Astrocyte (in vitro differentiated cells and primary cell): ENCODE measurements at regions not wholly inside any gene's neighbourhood (a gene's known extent, or its start where the extent isn't known, plus 50 kb on each side); places are given as distances from the start of the nearest gene placed in this dataset.

Experiments used
- DNase-seq: peaks from one replicate; pipeline ENCODE4 v3.0.0-alpha.2; 2010; ENCODE audit warnings: low read depth
- FAIRE-seq: peaks from 2 replicates; lab custom pipeline; 2011; peaks lifted over from hg19 to GRCh38; lab: Jason Lieb, UNC
- H2AFZ ChIP-seq: 2 replicates; pipeline ENCODE4 v1.6.0; 2012; ENCODE audit warnings: low read depth, low read length, inconsistent platforms
- H3K27ac ChIP-seq: 2 replicates; pipeline ENCODE4 v1.5.1; 2011; ENCODE audit warnings: low read depth, low read length, inconsistent platforms
- H3K27me3 ChIP-seq: 2 replicates; pipeline ENCODE4 v1.6.0; 2011; ENCODE audit warnings: low read length, inconsistent platforms; ENCODE audit not compliant: insufficient read depth
- H3K36me3 ChIP-seq: 2 replicates; pipeline ENCODE4 v1.5.1; 2011; ENCODE audit warnings: low read length, inconsistent platforms; ENCODE audit not compliant: insufficient read depth
- H3K4me1 ChIP-seq: 2 replicates; pipeline ENCODE4 v1.5.1; 2011; ENCODE audit warnings: low read length, inconsistent platforms; ENCODE audit not compliant: insufficient read depth
- H3K4me2 ChIP-seq: 2 replicates; pipeline ENCODE4 v1.6.0; 2012; ENCODE audit warnings: low read length, inconsistent platforms
- H3K4me3 ChIP-seq: 2 replicates; pipeline ENCODE4 v1.5.1; 2011; ENCODE audit warnings: low read depth, mild to moderate bottlenecking, low read length, inconsistent platforms; ENCODE audit not compliant: insufficient read depth
- H3K79me2 ChIP-seq: 2 replicates; pipeline ENCODE4 v1.6.0; 2012; ENCODE audit warnings: mild to moderate bottlenecking, low read length, inconsistent platforms; ENCODE audit not compliant: insufficient read depth
- H3K9ac ChIP-seq: 2 replicates; pipeline ENCODE4 v1.6.0; 2012; ENCODE audit warnings: mild to moderate bottlenecking, low read length, inconsistent platforms
- H3K9me3 ChIP-seq: 2 replicates; pipeline ENCODE4 v1.5.1; 2012; ENCODE audit warnings: low read depth, mild to moderate bottlenecking, low read length, inconsistent platforms; ENCODE audit not compliant: insufficient read depth
- H4K20me1 ChIP-seq: 2 replicates; pipeline ENCODE4 v1.6.0; 2012; ENCODE audit warnings: low read length, inconsistent platforms; ENCODE audit not compliant: insufficient read depth
- H3K27ac Mint-ChIP-seq: one replicate; pipeline ENCODE4 v1.8.0; 2021; ENCODE audit warnings: mild to moderate bottlenecking, mixed read lengths; ENCODE audit not compliant: unreplicated experiment
- H3K27me3 Mint-ChIP-seq: one replicate; pipeline ENCODE4 v1.8.0; 2021; ENCODE audit warnings: low read depth, mixed read lengths; ENCODE audit not compliant: unreplicated experiment
- H3K36me3 Mint-ChIP-seq: one replicate; pipeline ENCODE4 v1.8.0; 2021; ENCODE audit warnings: low read depth, mixed read lengths; ENCODE audit not compliant: unreplicated experiment
- H3K4me1 Mint-ChIP-seq: one replicate; pipeline ENCODE4 v1.8.0; 2021; ENCODE audit warnings: low read depth, mixed read lengths; ENCODE audit not compliant: unreplicated experiment
- H3K4me3 Mint-ChIP-seq: one replicate; pipeline ENCODE4 v1.8.0; 2021; ENCODE audit warnings: mild to moderate bottlenecking, moderate library complexity, mixed read lengths; ENCODE audit not compliant: unreplicated experiment
- H3K9me3 Mint-ChIP-seq: one replicate; pipeline ENCODE4 v1.8.0; 2021; ENCODE audit warnings: mild to moderate bottlenecking, mixed read lengths; ENCODE audit not compliant: unreplicated experiment
- EZH2 ChIP-seq: IDR thresholded peaks from 2 replicates; pipeline ENCODE4 v1.6.1; 2012; ENCODE audit warnings: mild to moderate bottlenecking, low read length, inconsistent platforms; ENCODE audit not compliant: insufficient read depth
- TF ChIP-seq, protein P1 (sequence below): IDR thresholded peaks from 2 replicates; pipeline ENCODE4 v1.5.1; 2011; ENCODE audit warnings: low read depth, mild to moderate bottlenecking, inconsistent platforms, low read length, moderate library complexity; ENCODE audit not compliant: insufficient read depth

DNA sequence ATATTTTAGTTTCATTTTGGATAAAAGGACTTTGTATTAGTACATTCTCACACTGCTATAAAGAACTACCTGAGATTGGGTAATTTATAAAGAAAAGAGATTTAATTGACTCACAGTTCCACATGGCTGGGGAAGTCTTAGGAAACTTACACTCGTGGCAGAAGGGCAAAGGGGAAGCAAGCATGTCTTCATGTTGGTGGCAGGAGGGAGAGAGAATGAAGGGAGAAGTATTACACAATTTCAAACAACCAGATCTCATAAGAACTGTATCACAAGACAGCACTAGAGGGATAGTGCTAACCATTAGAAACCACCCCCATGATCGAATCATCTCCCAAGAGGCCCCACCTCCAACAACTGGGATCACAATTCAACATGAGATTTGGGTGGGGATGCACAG lies 142.9 kb downstream of the USP31 start:
- H3K9me3 Mint-ChIP-seq: no peaks in the 10 kb centered on the region
- H3K9me3 ChIP-seq: no peaks in the 10 kb centered on the region

DNA sequence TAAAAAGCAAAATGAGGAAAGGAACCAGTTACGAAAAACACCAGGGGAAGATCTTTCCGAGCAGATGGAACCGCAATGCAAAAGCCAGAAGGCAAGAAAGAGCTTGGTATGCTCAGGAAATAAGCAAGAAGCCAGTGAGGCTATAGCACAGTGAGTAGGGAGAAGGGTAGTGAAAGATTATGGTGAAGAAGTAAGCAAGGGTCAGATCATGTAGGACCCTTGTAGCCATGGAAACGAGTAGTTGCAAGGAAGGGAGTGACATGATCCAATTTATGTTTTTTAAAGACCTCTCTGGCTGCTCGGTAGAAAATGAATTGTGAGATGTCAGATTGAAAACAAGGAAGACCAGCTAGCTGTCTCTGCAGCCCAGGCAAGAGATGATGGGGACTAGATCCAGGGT lies 143.3 kb downstream of the USP31 start:
- Histone ChIP-seq H3K79me2 (no peaks in the 10 kb centered on the region), H2AFZ (no peak overlapping the region), H4K20me1 (no peaks in the 10 kb centered on the region), H3K9ac (no peak overlapping the region), H3K9me3 (no peaks in the 10 kb centered on the region), H3K4me2 (no peak overlapping the region), H3K4me3 (no peak overlapping the region), H3K27me3 (no peaks in the 10 kb centered on the region), H3K4me1 (no peaks in the 10 kb centered on the region), H3K27ac (no peak overlapping the region), H3K36me3 (no peaks in the 10 kb centered on the region)
- Mint-ChIP-seq H3K27me3 (peaks cover 10% of the 10 kb centered on the region), H3K4me3 (no peak overlapping the region), H3K9me3 (no peaks in the 10 kb centered on the region), H3K36me3 (no peaks in the 10 kb centered on the region), H3K4me1 (no peaks in the 10 kb centered on the region), H3K27ac (no peak overlapping the region)
- no peak for DNase-seq
- no peak for FAIRE-seq
- TF ChIP-seq, protein P1, sequence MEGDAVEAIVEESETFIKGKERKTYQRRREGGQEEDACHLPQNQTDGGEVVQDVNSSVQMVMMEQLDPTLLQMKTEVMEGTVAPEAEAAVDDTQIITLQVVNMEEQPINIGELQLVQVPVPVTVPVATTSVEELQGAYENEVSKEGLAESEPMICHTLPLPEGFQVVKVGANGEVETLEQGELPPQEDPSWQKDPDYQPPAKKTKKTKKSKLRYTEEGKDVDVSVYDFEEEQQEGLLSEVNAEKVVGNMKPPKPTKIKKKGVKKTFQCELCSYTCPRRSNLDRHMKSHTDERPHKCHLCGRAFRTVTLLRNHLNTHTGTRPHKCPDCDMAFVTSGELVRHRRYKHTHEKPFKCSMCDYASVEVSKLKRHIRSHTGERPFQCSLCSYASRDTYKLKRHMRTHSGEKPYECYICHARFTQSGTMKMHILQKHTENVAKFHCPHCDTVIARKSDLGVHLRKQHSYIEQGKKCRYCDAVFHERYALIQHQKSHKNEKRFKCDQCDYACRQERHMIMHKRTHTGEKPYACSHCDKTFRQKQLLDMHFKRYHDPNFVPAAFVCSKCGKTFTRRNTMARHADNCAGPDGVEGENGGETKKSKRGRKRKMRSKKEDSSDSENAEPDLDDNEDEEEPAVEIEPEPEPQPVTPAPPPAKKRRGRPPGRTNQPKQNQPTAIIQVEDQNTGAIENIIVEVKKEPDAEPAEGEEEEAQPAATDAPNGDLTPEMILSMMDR: no peak
- TF ChIP-seq EZH2: no peak

More for the DNA sequence above, 142.9 kb downstream of the USP31 start:
- Histone ChIP-seq H3K4me3 (no peak overlapping the region), H3K4me2 (no peak overlapping the region), H3K36me3 (no peaks in the 10 kb centered on the region), H2AFZ (no peak overlapping the region), H3K9ac (no peak overlapping the region), H4K20me1 (no peaks in the 10 kb centered on the region), H3K27ac (no peak overlapping the region), H3K4me1 (no peaks in the 10 kb centered on the region), H3K27me3 (no peaks in the 10 kb centered on the region), H3K79me2 (no peaks in the 10 kb centered on the region)
- H3K27ac Mint-ChIP-seq: no peak overlapping the region
- no peaks in the 10 kb centered on the region for H3K36me3 Mint-ChIP-seq
- no peak for DNase-seq
- H3K27me3 Mint-ChIP-seq: peaks cover 10% of the 10 kb centered on the region
- FAIRE-seq: no peak
- H3K4me3 Mint-ChIP-seq: no peak overlapping the region
- TF ChIP-seq EZH2: no peak
- TF ChIP-seq, protein P1: no peak
- H3K4me1 Mint-ChIP-seq: no peaks in the 10 kb centered on the region

DNA sequence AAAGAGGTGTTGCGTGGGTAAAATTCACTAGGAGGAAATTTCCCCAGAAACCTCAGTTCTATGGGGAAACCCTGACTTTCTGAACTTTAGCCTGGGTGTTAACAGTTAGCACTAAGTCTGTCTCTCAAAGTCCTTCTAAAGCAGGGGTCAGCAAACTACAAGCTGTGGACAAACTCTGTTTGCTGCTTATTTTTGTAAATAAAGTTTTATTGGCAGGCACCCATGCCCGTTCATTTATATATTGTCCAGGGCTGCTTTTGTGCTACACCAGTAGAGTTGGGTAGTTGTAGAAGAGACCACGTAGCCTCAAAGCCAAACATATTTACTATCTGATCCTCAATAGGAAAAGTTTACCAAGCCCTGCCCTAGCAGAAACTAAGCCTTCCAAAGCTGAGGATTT lies 159.7 kb downstream of the USP31 start:
- H3K9me3 Mint-ChIP-seq: no peaks in the 10 kb centered on the region
- H3K36me3 Mint-ChIP-seq: no peaks in the 10 kb centered on the region
- Histone ChIP-seq H4K20me1 (no peaks in the 10 kb centered on the region), H3K79me2 (no peaks in the 10 kb centered on the region), H3K4me2 (no peak overlapping the region), H3K9ac (no peak overlapping the region), H3K27ac (no peak overlapping the region), H3K9me3 (peaks cover 4% of the 10 kb centered on the region), H3K27me3 (no peaks in the 10 kb centered on the region), H2AFZ (no peak overlapping the region), H3K4me3 (no peak overlapping the region), H3K4me1 (no peaks in the 10 kb centered on the region), H3K36me3 (no peaks in the 10 kb centered on the region)
- no peak overlapping the region for H3K4me3 Mint-ChIP-seq
- FAIRE-seq: no peak
- DNase-seq: no peak
- TF ChIP-seq, protein P1: no peak
- no peak for TF ChIP-seq EZH2
- H3K27ac Mint-ChIP-seq: no peak overlapping the region
- H3K4me1 Mint-ChIP-seq: no peaks in the 10 kb centered on the region
- H3K27me3 Mint-ChIP-seq: peaks cover 20% of the 10 kb centered on the region
